ENCODE measurements at regions not wholly inside any gene's neighbourhood (a gene's known extent, or its start where the extent isn't known, plus 50 kb on each side); places are given as distances from the start of the nearest gene placed in this dataset.

- no peak for DNase-seq
Observed at GRCh38 chr7:93636276-93636675, 61.8 kb upstream of the CALCR start.

GRCh38 chr7:93632371-93632770, 57.8 kb upstream of the CALCR start:
- DNase-seq = no peak

DNA sequence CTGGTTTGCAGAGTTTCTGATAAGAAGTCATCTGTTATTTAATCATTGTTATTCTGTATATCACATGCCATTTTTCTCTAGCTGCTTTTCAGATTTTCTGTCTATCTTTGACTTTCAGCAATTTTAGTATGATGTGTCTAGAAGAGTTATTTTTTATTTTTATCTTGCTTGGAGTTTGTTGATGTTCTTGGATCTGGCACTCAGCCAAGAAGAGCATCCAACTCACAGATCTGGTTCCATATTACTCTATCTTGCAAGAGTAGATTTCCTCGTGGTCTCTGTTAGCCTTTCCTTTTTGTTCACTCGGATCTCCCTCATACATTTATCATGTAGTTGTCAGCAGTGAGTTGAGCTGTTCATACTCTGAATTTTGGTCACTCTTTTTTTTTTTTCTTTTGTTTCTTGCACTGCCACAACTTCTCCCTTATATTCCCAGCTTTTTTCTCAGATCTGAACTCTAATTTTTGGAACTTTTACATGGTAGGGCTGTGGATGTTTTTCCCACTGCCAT, 54.8 kb upstream of the CALCR start:
- DNase-seq = no peak

DNA sequence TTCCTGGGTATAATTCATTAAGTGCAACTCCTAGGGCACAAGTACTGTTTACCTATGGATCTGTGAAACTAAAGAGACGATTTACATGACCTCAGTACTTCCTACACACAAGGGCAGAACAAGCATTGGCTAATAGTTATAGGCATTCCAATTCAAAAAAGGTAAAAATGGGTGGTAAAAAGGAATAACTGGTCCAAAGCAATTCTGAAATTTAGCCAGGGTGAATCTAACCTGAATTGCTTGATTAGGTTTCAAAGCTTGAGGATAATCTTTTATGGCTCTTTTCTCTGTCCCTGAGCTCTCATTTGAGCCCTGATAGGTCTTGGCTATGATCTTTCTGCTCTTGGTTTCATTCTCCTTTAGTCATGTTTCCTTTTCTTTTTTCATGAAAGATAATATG, 52.3 kb upstream of the CALCR start:
- DNase-seq = no peak
